ENCODE measurements at regions not wholly inside any gene's neighbourhood (a gene's known extent, or its start where the extent isn't known, plus 50 kb on each side); places are given as distances from the start of the nearest gene placed in this dataset.

DNA sequence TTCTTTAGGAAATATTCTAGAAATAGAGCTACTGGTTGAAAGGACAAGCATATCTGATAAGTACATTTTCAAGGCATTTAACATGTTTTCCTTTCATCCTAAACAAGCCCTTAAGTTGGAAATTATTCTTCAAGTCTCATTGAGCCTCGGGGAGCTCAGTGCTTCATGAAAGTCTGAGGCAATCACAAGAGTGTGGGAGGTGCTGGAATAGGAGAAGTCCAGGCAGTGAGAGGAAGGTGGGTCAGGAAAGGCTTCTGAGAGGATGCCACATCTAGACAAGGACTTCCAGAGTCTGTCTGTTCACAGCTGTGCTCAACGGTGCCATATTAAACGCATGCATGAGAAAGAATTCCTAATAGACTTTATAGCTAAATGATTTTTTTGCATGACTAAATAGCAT lies 69.8 kb downstream of the CD83 start:
- TF ChIP-seq GATA1 (IDR thresholded peaks at IDR 0.05; ENCODE audit: low read depth, low read length) (no peak), POLR2A (IDR thresholded peaks at IDR 0.05; ENCODE audit: low read length) (no peak)
- no peak for DNase-seq

DNA sequence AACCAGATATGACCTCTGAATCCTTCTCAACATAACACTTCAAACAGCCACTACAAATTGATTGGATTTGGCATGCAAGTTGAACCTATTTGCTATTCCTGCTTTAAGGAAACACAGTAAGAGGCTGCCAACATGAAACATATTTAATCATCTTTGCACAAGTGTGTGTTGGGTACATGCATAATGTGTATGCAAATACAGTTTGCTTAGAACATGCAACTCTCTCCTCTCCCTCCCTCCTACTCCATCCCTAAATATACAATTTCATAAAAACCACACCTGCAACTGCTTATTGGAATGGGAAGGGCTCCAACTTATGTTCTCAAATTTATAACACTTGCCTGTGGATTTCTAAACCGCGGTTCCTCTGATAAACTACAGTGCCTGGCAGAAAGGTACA lies 71.5 kb downstream of the CD83 start:
- no peak for DNase-seq
- TF ChIP-seq POLR2A (IDR thresholded peaks at IDR 0.05; ENCODE audit: low read length) (no peak), GATA1 (IDR thresholded peaks at IDR 0.05; ENCODE audit: low read depth, low read length) (no peak)

DNA sequence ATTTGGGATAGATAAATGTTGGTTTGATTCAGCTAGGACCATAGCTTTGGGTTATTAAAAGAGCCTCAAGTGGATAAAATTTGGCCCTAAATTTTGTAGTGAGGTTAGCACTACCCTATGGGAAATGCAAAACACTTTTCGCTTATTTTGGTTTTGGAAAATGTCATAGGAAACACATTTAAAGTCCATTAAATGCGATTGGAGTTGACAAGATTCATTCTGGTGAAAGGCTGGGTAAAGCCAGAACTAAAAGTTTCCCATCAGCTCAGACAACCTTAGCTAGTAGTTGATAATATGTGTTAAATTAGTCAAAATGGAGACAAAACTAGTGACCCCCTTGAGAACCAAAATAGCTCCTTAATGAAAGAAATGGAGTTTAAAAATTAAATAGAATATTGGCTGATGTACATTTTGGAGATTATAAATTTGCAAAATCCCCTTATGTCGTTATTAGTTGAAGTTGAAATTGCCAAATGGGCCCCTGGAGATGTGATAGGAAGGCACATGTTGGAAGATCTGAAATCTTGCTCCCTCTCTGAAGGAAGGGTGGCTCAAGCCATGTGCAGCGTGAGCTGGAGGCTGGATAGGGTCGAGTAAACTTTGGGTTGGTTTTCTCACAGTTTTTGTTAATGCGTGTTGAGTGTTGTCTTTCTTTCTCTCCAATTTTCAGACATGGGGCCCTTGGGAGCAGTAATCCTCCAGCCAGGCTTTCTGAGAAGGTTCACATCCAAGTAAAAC lies 72.8 kb downstream of the CD83 start:
- DNase-seq: no peak
- TF ChIP-seq POLR2A (IDR thresholded peaks at IDR 0.05; ENCODE audit: low read length): no peak
- no peak for TF ChIP-seq GATA1 (IDR thresholded peaks at IDR 0.05; ENCODE audit: low read depth, low read length)

DNA sequence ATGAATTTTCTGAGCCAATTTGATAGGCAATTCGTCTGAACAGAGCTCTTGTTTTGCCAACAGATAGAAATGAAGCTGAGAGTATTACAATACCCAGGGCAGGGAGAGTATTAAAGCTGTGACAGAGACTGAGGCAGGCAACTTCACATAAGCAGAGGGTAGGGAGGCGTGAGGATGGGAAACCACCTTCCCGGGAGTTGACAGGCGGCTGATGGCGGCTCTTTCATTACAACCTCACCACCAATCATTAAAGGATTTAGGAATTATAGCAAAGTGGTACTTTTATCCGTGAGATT lies 73.3 kb downstream of the CD83 start:
- no peak for TF ChIP-seq GATA1 (IDR thresholded peaks at IDR 0.05; ENCODE audit: low read depth, low read length)
- no peak for TF ChIP-seq POLR2A (IDR thresholded peaks at IDR 0.05; ENCODE audit: low read length)
- DNase-seq: no peak

DNA sequence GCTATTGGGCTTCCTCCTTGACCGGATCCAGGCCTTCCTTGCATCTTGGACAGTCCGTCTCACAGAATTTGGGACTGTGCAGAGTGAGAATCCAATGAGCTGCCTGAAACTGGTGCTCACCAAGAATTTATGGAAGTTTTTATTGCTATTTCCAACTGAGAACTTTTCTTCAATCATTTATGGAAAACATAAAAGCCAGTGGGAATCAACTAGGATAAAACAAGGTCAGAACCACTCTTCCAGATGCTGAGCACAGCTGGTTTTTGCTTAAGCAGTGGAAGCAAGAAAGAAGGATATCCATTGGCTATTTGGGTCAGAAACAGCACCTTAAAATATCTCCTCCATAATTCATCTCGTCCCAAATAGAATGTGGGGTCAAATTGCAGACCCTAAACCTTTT lies 74.2 kb downstream of the CD83 start:
- no peak for DNase-seq
- no peak for TF ChIP-seq POLR2A (IDR thresholded peaks at IDR 0.05; ENCODE audit: low read length)
- TF ChIP-seq GATA1 (IDR thresholded peaks at IDR 0.05; ENCODE audit: low read depth, low read length): no peak

DNA sequence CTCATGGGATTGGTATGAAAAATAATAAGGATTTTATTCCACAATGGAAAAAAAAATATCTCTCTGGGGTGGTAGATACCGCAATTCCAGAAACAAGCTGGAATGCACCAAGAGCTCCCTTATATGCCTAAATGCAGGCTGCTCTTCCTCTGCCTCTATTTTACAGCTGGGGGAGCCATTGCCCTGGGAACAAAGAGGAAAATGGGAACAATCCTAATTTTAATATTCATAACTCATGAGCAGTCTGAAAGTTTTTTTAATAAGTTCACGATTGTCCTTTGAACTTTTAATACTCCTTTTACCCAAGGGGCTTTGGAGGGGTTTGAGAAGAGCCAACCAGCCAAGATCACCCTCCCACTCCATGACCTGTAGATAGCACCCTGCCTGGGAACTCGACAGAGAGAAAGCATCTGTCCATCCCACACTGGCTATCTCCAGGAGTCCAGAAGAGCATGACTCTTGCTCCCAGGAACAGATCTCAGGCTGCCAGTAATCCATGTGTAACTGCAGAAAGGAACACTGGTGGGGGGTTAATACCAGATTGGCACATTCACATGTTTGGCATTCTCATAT lies 74.7 kb downstream of the CD83 start:
- DNase-seq: no peak
- TF ChIP-seq POLR2A (IDR thresholded peaks at IDR 0.05; ENCODE audit: low read length) (no peak), GATA1 (IDR thresholded peaks at IDR 0.05; ENCODE audit: low read depth, low read length) (no peak)

DNA sequence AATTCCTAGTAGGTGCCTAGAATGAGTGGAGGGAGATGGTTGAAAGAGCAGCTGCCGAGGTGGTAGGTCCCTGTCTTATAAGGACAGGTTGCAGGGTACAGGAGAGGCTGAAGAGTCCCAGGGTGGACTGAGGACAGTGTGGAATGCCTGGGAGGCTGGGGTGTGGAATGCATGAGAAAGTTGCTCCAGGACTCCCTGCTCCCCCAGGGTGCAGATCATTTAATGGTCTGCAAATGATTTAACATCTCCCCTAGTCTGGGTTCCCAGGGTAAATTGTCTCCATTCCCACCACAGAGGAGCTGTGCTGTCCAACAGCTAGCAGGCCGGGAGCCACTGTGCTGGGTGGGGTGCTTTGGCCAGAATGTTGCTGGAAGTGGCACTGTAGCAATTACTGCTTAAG lies 76.0 kb downstream of the CD83 start:
- TF ChIP-seq GATA1 (IDR thresholded peaks at IDR 0.05; ENCODE audit: low read depth, low read length): no peak
- no peak for TF ChIP-seq POLR2A (IDR thresholded peaks at IDR 0.05; ENCODE audit: low read length)

DNA sequence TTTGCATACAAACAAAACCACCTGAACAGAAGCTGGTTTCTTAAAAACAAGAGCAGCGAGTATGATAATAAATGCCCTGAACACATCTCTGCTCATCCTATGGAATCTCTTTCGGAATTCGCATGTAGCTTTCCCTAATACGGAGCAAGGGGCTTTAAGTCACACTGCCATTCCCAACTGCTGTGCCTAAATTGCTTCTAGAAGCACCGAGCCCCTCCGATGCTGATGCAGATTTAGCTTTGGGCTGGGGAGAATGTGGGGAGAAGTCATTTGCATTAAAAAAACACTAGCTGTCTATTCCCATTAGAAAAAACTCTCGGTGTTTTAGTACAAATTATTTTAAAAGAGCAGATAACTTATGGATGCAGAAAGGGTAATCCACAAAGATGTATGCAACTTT lies 76.9 kb downstream of the CD83 start:
- TF ChIP-seq GATA1 (IDR thresholded peaks at IDR 0.05; ENCODE audit: low read depth, low read length) (no peak), POLR2A (IDR thresholded peaks at IDR 0.05; ENCODE audit: low read length) (no peak)
- no peak for DNase-seq

More for the DNA sequence above, 76.0 kb downstream of the CD83 start:
- DNase-seq: no peak

DNA sequence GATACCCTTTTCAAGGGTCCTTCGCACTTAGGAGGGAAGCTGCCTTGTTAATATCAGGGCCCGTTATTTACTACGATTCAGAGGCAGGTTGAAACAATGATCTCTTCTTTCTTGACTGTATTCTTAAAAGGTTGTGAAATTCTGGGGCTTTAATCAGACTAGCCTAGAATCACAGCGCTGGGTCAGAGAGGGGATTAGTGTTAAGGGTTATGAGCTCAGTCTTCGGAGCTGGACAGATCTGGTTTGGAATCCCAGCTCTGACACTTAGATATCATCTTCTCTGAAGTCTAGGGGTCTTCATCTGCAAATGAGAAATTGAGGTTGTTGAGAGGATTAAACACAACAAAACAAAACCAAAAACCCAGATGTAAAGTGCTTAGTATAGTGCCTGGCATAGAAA lies 77.4 kb downstream of the CD83 start:
- DNase-seq: no peak

DNA sequence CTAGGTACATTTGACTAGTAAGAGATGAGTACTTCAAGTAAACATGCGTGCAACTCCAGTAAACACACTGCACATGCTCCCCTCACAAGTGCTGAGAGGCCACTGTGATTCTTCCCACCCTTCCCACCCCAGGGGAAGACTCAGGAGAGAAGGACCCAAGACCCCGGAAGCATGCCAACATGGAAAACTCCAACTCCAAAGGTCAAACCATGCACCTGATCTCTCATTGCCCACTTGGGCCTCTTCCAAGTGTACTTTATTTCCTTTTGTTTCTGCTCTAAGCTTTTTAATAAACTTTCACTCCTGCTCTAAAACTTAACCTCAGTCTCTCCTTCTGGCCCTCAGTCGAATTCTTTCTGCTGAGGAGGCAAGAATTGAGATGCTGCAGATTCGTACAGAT lies 78.5 kb downstream of the CD83 start:
- DNase-seq: no peak

More for the DNA sequence above, 77.4 kb downstream of the CD83 start:
- TF ChIP-seq GATA1 (IDR thresholded peaks at IDR 0.05; ENCODE audit: low read depth, low read length) (no peak), POLR2A (IDR thresholded peaks at IDR 0.05; ENCODE audit: low read length) (no peak)

DNA sequence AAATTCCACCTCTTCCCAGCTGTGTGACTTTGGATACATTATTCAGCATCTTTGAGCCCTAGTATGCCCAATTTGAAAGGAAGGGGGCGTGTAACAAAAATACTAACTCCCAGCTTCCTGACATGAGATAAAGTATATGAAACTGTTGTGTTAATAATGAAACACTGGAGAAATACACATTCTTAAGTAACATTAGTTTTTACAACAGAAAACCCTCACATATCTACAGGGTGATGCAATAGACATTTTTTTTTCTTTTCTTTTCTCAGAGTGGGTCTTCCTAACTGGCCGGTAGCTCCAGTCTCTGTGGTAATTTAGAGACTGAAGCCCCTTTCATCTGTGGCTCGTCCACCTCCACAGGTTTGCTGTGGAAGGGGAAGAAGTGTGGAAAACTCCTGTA lies 79.5 kb downstream of the CD83 start:
- no peak for TF ChIP-seq GATA1 (IDR thresholded peaks at IDR 0.05; ENCODE audit: low read depth, low read length)
- TF ChIP-seq POLR2A (IDR thresholded peaks at IDR 0.05; ENCODE audit: low read length): no peak
- DNase-seq: no peak

More for the DNA sequence above, 78.5 kb downstream of the CD83 start:
- TF ChIP-seq GATA1 (IDR thresholded peaks at IDR 0.05; ENCODE audit: low read depth, low read length) (no peak), POLR2A (IDR thresholded peaks at IDR 0.05; ENCODE audit: low read length) (no peak)

DNA sequence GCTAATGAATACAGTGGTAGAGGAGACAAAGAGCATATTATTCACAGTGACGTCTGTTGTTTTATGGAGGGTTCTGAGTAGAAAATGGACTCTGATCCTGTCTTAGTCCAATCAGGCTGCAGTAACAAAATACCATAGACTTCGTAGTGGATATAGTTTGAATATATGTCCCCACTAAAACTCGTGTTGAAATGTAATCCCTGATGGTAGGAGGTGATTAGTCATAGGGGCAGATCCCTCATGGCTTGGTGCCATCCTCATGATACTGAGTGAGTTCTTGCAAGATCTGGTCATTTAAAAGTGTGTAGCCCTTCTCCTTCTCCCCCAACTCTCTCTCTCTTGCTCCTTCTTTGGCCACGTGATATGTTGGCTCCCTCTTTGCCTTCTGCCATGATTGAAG lies 82.5 kb downstream of the CD83 start:
- peak in 1 of 2 experiments; percentile 10 for DNase-seq
- TF ChIP-seq GATA1 (IDR thresholded peaks at IDR 0.05; ENCODE audit: low read depth, low read length) (no peak), POLR2A (IDR thresholded peaks at IDR 0.05; ENCODE audit: low read length) (no peak)

DNA sequence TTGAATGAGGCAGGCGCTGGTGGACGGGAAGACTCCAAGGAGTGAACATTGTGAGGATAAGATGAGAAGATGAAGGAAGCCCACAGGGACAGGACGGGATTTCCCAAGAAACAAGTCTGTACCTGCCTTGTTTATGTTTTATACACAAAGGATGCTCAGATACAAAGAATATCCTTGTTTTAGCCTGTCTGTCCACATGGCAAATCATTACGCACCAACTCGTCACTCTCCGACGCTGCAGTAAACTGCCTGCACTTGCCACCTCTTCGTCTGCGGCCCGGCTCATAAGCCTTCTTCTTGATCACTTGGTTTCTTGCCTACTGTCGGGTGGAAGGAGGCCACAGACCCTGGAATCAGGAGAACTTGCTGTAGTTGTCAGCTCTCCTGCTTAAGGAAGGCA lies 85.4 kb downstream of the CD83 start:
- no peak for TF ChIP-seq POLR2A (IDR thresholded peaks at IDR 0.05; ENCODE audit: low read length)
- no peak for TF ChIP-seq GATA1 (IDR thresholded peaks at IDR 0.05; ENCODE audit: low read depth, low read length)
- no peak for DNase-seq

DNA sequence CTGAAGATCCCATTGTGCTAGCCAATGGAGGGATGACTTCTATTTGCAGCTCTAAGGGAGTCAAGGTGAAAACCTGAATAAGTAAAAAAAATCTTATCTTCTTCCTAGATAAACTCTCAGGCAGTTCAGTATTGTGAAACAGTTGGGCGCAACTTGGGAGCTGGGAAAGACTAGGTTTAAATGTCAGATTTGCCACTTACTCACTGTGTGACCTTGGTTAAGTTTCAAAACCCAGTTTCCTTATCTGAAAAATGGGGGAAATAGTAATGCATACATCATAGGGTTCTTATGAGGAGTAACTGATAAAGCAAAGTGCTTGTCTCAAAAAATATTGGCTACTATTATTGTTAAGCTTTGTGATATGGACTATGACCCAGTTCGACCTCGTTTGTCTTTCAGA lies 88.8 kb downstream of the CD83 start:
- TF ChIP-seq POLR2A (IDR thresholded peaks at IDR 0.05; ENCODE audit: low read length) (no peak), GATA1 (IDR thresholded peaks at IDR 0.05; ENCODE audit: low read depth, low read length) (no peak)
- no peak for DNase-seq

DNA sequence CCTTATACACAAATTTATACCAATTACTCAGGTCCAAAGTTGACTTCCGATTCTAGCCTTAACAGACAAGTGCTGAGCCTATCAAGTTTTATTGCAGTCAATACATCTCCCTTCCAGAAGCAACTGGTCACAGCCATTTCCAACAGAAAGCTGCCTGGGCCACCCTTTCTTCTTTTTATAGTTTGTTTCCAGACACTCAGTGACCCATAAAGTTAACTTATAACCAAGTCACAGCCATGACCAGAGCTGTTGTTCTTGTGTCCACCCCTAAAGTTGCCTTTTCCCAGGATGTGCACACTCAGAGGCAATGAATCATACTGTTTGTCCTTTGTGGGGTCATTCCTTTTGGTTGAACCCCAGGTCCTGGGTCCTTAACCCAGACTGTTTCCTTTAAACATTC lies 89.9 kb downstream of the CD83 start:
- TF ChIP-seq GATA1 (IDR thresholded peaks at IDR 0.05; ENCODE audit: low read depth, low read length) (no peak), POLR2A (IDR thresholded peaks at IDR 0.05; ENCODE audit: low read length) (no peak)
- no peak for DNase-seq

Data from erythroblast (primary cell).